Superior temporal gyrus (tissue), 1 donor: ENCODE measurements at regions not wholly inside any gene's neighbourhood (a gene's known extent, or its start where the extent isn't known, plus 50 kb on each side); places are given as distances from the start of the nearest gene placed in this dataset.
"Not testable (repeated sequence)": the region's sequence is repeated elsewhere in the genome, so short reads cannot be mapped to it uniquely, and the experiment has no call there.

Source experiments
- DNase-seq: peaks from one replicate; pipeline ENCODE4 v3.0.0-alpha.2; 2016; ENCODE audit errors: extremely low spot score

- DNase-seq = no peak
These were observed 73.8 kb upstream of the EPCAM start for GRCh38 chr2:47295131-47295980.

- DNase-seq = no peak
These were observed 75.1 kb upstream of the EPCAM start for GRCh38 chr2:47293976-47294375.

GRCh38 chr2:47288864-47289263 lies 80.2 kb upstream of the EPCAM start:
- DNase-seq = no peak

GRCh38 chr2:47283659-47284058 lies 85.5 kb upstream of the EPCAM start:
- DNase-seq = no peak

- no peak for DNase-seq
These were observed 86.4 kb upstream of the EPCAM start for GRCh38 chr2:47282621-47283272.

GRCh38 chr2:47279525-47279924 lies 89.6 kb upstream of the EPCAM start:
- not testable (repeated sequence) for DNase-seq

DNA sequence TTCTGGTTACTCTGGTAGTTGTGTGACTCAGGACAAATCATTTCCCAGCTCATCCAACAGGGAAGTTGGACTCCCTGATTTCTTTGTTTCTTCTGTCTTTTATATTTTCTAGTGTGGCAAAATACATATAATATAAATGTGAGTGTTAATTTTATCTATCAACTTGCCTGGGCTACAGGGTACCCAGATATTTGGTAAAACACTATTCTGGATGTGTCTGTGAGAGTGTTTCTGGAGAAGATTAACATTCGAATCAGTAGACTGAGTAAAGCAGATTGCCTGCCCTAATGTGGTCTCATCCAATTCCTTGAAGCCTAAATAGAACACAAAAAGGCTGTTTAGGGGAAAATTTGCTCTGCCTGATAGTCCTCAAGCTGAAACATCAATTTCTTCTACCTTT lies 91.1 kb upstream of the EPCAM start:
- no peak for DNase-seq

- DNase-seq = no peak
These were observed 91.9 kb upstream of the EPCAM start for GRCh38 chr2:47277187-47277586.

- DNase-seq = peak; percentile 35
These were observed 93.0 kb upstream of the EPCAM start for GRCh38 chr2:47276061-47276460.

DNA sequence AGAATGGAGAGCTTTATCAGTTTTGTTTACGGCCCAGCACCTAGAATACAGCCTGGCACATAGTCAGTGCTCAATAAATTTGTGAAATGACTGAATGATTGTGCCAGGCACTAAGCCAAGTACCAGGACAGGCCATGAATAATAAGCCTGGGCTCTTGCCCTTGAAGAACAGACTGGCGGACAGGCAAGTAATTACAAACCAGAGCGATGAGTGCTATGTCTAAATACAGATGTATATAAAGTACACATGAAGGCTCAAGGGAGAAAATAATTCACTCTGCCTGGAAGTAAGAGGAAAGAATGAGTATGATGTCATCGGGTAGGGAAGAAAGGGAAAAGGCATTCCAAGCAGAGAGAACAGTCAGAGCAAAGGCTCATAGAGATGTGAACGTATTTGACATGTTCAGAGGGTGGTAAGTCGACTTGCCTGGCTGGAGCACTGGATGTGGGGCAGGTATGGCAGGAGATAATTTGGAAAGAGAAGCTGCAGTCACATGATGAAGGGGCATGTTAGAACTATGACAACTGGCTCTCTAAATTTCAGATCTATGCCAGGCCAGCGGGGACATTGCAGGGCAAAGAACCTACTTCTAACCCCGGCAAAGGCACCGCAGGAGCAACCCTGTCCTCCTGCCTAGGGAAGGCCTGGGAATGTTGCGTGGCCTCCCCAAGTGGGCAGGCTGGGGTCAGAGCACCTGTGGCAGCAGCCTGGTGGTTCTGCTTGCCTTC lies 94.9 kb upstream of the EPCAM start:
- DNase-seq = peak; percentile 46

DNA sequence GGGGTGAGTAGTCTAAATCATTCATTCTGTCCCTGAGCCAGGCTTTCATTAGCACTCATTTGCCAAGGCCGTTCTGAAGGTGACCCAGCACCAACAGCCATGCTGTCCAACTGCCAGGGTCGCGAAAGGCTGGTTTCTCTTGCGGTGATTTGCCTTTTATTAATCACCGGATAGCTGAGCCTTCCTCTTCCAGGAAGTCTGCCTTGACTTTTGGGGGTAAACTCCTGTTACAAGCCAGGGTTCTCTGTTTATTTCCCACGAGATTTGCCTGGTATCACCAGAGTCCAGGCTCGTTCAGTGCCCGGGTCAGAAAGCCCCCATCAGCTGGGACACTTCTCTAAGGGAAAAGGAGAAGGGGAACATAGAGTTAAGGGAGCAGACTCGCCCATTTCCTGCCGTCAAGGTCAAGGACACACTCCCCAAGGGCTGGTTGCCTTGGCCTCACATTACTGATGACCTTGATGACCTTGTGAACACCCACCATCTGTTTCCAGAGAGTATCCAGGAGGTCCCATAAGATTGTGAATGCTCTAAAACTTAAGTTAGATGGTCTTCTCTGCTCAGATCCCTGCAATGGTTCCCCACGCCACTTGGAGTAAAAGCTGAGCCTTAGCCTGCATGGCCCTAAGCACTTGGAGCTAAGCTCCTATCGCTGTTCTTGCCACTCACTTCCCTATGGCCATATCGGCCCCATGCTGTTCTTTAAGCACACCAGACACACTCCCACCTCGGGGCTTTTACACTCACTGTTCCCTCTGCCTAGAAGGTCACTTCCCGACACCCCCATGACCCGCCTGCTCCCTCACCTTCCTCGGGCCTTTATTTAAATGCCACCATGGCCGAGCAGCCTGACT lies 96.0 kb upstream of the EPCAM start:
- no peak for DNase-seq

- peak; percentile 66 for DNase-seq
These were observed 95.9 kb upstream of the CALM2 start for GRCh38 chr2:47272031-47272864.

GRCh38 chr2:47271054-47272000 lies 95.0 kb upstream of the CALM2 start:
- no peak for DNase-seq

DNA sequence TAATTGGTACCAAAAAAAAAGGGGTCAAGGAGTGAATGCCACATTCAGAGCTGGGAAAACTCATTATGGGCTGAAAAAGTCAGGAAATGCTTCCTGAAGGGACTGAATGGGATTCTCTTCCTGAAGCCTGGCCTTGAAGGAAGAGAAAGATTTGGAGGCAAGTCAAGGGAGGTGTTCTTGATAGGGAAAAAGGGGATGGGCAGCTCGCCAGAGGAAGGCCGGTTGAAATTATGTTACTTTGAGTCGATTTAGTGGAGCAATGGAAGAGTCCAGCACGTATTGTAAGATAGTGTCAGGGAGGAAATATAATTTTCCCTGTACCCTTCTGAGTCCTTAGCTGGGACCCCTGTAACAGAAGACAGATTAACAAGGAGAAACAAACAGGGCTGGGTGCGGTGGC lies 94.1 kb upstream of the CALM2 start:
- no peak for DNase-seq

- no peak for DNase-seq
These were observed 93.3 kb upstream of the CALM2 start for GRCh38 chr2:47269316-47270232.

- no peak for DNase-seq
These were observed 91.4 kb upstream of the CALM2 start for GRCh38 chr2:47267711-47268086.

DNA sequence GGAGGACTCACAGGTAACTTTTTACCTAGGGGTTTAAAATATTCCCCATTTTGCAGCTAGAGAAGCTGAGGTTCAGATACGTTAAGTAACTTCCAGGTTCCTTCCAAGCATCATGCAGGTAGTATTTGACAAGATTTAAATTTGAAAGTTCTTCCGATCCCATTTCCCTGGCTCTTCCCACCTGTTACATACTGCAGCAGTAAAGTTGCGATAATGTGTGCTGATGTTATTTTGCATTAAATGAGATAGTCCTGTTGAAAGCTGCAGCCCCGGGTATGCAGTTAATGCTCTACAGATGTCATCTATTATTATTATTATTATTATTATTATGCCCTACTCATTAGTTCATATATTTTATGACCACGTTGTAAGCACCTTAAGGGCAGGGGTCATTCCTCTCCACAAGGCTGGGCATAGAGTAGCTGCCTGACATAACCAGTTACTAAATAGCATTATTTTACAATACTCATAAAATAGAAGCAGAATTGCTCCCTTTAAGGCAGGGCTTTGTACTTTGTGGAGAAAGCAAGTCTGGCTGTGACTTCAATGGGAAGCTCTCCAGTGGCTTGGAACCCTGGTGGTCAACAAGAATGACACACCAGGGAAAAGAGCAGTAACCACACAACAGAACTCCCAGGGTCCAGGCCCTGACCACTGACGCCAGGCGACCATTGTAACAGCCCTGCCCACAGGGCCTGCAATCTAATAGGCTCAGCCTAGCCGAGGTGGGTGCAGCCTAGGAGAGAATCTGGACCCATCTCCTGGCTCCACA lies 90.8 kb upstream of the CALM2 start:
- DNase-seq = no peak

DNA sequence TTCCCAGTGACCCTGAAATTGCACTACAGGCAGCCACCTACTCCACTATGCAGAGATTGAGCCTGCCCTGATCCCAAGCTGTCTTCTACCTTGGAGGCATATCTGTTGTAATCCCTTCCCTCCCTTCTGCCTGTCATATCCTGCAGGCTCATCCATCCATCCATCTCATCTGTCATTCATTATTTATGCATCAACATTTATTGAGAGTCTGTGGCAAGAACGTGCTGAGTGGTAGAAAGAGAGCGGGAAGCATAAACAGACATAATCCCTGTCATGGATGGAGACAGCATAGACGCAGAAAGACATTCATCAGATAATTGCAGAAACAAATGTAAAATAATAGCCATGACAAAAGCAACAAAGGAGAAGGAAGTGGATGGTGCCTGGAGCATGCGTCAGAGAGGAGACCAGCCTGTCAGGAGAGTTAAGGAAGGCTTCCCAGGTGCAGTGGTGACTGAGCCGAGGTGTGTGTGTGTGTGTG lies 89.5 kb upstream of the CALM2 start:
- no peak for DNase-seq
